ENCODE measurements at regions not wholly inside any gene's neighbourhood (a gene's known extent, or its start where the extent isn't known, plus 50 kb on each side); places are given as distances from the start of the nearest gene placed in this dataset.

- no peaks in the 10 kb centered on the region for H3K36me3 ChIP-seq (replicated peaks; ENCODE audit: insufficient read depth, low read depth)
- no peaks in the 10 kb centered on the region for H3K9me2 ChIP-seq (replicated peaks; ENCODE audit: insufficient read depth)
- no peak overlapping the region for H2AFZ ChIP-seq
- H3K4me1 ChIP-seq (ENCODE audit: insufficient read depth) = no peaks in the 10 kb centered on the region
- H3K27me3 ChIP-seq = no peaks in the 10 kb centered on the region
- no peak overlapping the region for H3K4me2 ChIP-seq
- no peaks in the 10 kb centered on the region for H3K9me3 ChIP-seq (ENCODE audit: low read depth)
- 72% methylated on average over 4 of the region's 4 CpGs for WGBS (ENCODE audit: low lambda C conversion rate, missing lambda C conversion rate)
- H4K20me1 ChIP-seq (ENCODE audit: insufficient read depth, poor library complexity, severe bottlenecking) = no peaks in the 10 kb centered on the region
- H3K79me2 ChIP-seq = no peaks in the 10 kb centered on the region
- no peak for DNase-seq (ENCODE audit: low spot score)
- no peak for TF ChIP-seq CTCF (IDR thresholded peaks at IDR 0.05; ENCODE audit: poor library complexity)
- TF ChIP-seq EZH2phosphoT487 (IDR thresholded peaks at IDR 0.05; ENCODE audit: low read depth, severe bottlenecking, unreplicated experiment) = no peak
- no peak for TF ChIP-seq EZH2 (IDR thresholded peaks at IDR 0.05; ENCODE audit: borderline replicate concordance)
- no peak overlapping the region for H3K27ac ChIP-seq
- H3K4me3 ChIP-seq = no peak overlapping the region
Observed at GRCh38 chr20:56179051-56179450, 69.5 kb upstream of the MC3R start.

- H2AFZ ChIP-seq = no peak overlapping the region
- 61% methylated on average over 1 of the region's 1 CpG for WGBS (ENCODE audit: low lambda C conversion rate, missing lambda C conversion rate)
- H3K36me3 ChIP-seq (replicated peaks; ENCODE audit: insufficient read depth, low read depth) = no peaks in the 10 kb centered on the region
- no peak overlapping the region for H3K27ac ChIP-seq
- H3K4me2 ChIP-seq = no peak overlapping the region
- peak; percentile 38 for TF ChIP-seq CTCF (IDR thresholded peaks at IDR 0.05; ENCODE audit: poor library complexity)
- TF ChIP-seq EZH2 (IDR thresholded peaks at IDR 0.05; ENCODE audit: borderline replicate concordance) = no peak
- TF ChIP-seq EZH2phosphoT487 (IDR thresholded peaks at IDR 0.05; ENCODE audit: low read depth, severe bottlenecking, unreplicated experiment) = no peak
- H3K4me1 ChIP-seq (ENCODE audit: insufficient read depth) = no peaks in the 10 kb centered on the region
- no peak for DNase-seq (ENCODE audit: low spot score)
- no peaks in the 10 kb centered on the region for H4K20me1 ChIP-seq (ENCODE audit: insufficient read depth, poor library complexity, severe bottlenecking)
- H3K79me2 ChIP-seq = no peaks in the 10 kb centered on the region
- no peaks in the 10 kb centered on the region for H3K9me2 ChIP-seq (replicated peaks; ENCODE audit: insufficient read depth)
- no peak overlapping the region for H3K4me3 ChIP-seq
- no peaks in the 10 kb centered on the region for H3K9me3 ChIP-seq (ENCODE audit: low read depth)
- H3K27me3 ChIP-seq = no peaks in the 10 kb centered on the region
Observed at GRCh38 chr20:56181583-56181982, 66.9 kb upstream of the MC3R start.

- Histone ChIP-seq H3K9me3 (ENCODE audit: low read depth) (no peaks in the 10 kb centered on the region), H3K79me2 (no peaks in the 10 kb centered on the region), H3K36me3 (replicated peaks; ENCODE audit: insufficient read depth, low read depth) (no peaks in the 10 kb centered on the region), H3K27ac (no peak overlapping the region), H2AFZ (no peak overlapping the region), H3K9me2 (replicated peaks; ENCODE audit: insufficient read depth) (no peaks in the 10 kb centered on the region), H3K4me1 (ENCODE audit: insufficient read depth) (no peaks in the 10 kb centered on the region), H3K4me2 (no peak overlapping the region), H3K27me3 (no peaks in the 10 kb centered on the region), H3K4me3 (no peak overlapping the region), H4K20me1 (ENCODE audit: insufficient read depth, poor library complexity, severe bottlenecking) (no peaks in the 10 kb centered on the region)
- WGBS (ENCODE audit: low lambda C conversion rate, missing lambda C conversion rate) = 40% methylated on average over 7 of the region's 7 CpGs
- TF ChIP-seq CTCF (IDR thresholded peaks at IDR 0.05; ENCODE audit: poor library complexity) = peak; percentile 32
- no peak for TF ChIP-seq EZH2 (IDR thresholded peaks at IDR 0.05; ENCODE audit: borderline replicate concordance)
- no peak for TF ChIP-seq EZH2phosphoT487 (IDR thresholded peaks at IDR 0.05; ENCODE audit: low read depth, severe bottlenecking, unreplicated experiment)
- no peak for DNase-seq (ENCODE audit: low spot score)
Observed at GRCh38 chr20:56187534-56188165, 60.9 kb upstream of the MC3R start.

All from hepatocyte (in vitro differentiated cells).